GM12878 (cell line): ENCODE measurements at regions not wholly inside any gene's neighbourhood (a gene's known extent, or its start where the extent isn't known, plus 50 kb on each side); places are given as distances from the start of the nearest gene placed in this dataset.

Experiments
- CEBPZ ChIP-seq: fragments of 150-350 bp; IDR thresholded peaks from 2 replicates; pipeline ENCODE4 v1.6.1; 2016; ENCODE audit warnings: low read depth, low read length
- CTCF ChIP-seq, 3 experiments: IDR thresholded peaks in 2 of 3; conservative IDR thresholded peaks in 1 of 3; 2 replicates each; pipeline ENCODE4 v1.5.1; 2011; ENCODE audit warnings: low read depth in 3 of 3, low read length in 3 of 3, mild to moderate bottlenecking in 3 of 3, control low read depth in 2 of 3, moderate library complexity in 2 of 3, inconsistent platforms in 1 of 3, mixed read lengths in 1 of 3; ENCODE audit not compliant: control insufficient read depth in 2 of 3, insufficient read depth in 1 of 3; ENCODE audit errors: extremely low read depth in 1 of 3
- E2F4 ChIP-seq: IDR thresholded peaks from 2 replicates; pipeline ENCODE4 v1.6.1; 2012; ENCODE audit warnings: low read depth, low read length, improper control_type of control experiment
- EZH2 ChIP-seq: IDR thresholded peaks from 2 replicates; pipeline ENCODE4 v1.6.1; 2012; ENCODE audit warnings: low read depth, mild to moderate bottlenecking, control low read depth, inconsistent platforms, low read length, borderline replicate concordance; ENCODE audit not compliant: control insufficient read depth
- FOS ChIP-seq: IDR thresholded peaks from 3 replicates; pipeline ENCODE4 v1.6.1; 2011; ENCODE audit warnings: borderline replicate concordance; ENCODE audit not compliant: insufficient read length; ENCODE audit errors: extremely low read depth
- MEF2A ChIP-seq: IDR thresholded peaks from 2 replicates; pipeline ENCODE4 v1.6.1; 2011; ENCODE audit warnings: low read depth, mild to moderate bottlenecking, low read length, moderate library complexity; ENCODE audit not compliant: insufficient read depth
- POLR2A ChIP-seq: IDR thresholded peaks from 2 replicates; pipeline ENCODE4 v1.6.1; 2011; ENCODE audit warnings: low read depth, mild to moderate bottlenecking, low read length
- POLR2AphosphoS5 ChIP-seq: IDR thresholded peaks from 2 replicates; pipeline ENCODE4 v1.6.1; 2011; ENCODE audit warnings: mild to moderate bottlenecking, low read length, inconsistent platforms
- RAD21 ChIP-seq: IDR thresholded peaks from 2 replicates; pipeline ENCODE4 v1.6.1; 2011; ENCODE audit warnings: mild to moderate bottlenecking, low read depth, low read length, moderate library complexity; ENCODE audit not compliant: insufficient read depth
- RAD51 ChIP-seq: fragments of 450-650 bp; IDR thresholded peaks from 2 replicates; pipeline ENCODE4 v1.6.1; 2016; ENCODE audit warnings: moderate library complexity, mild to moderate bottlenecking, inconsistent platforms
- REST ChIP-seq: IDR thresholded peaks from 2 replicates; pipeline ENCODE4 v1.6.1; 2012; ENCODE audit warnings: mild to moderate bottlenecking, low read depth, low read length
- SIN3A ChIP-seq: IDR thresholded peaks from 2 replicates; pipeline ENCODE4 v1.6.1; 2012; ENCODE audit warnings: low read depth, low read length, improper control_type of control experiment
- SRF ChIP-seq, 2 experiments: IDR thresholded peaks; 2 replicates each; pipeline ENCODE4 v1.6.1; 2011; ENCODE audit warnings: low read depth in 2 of 2, low read length in 2 of 2, mild to moderate bottlenecking in 1 of 2, moderate library complexity in 1 of 2
- TARDBP ChIP-seq: IDR thresholded peaks from 2 replicates; pipeline ENCODE4 v1.6.1; 2016; ENCODE audit warnings: borderline replicate concordance

GRCh38 chr5:35335752-35336151 is 105.5 kb upstream of the PRLR start:
- TF ChIP-seq MEF2A (no peak), POLR2A (no peak), SRF (IDR thresholded peaks at IDR 0.05; ENCODE audit: low read depth in 2 of 2, low read length in 2 of 2) (no peak), POLR2AphosphoS5 (no peak), FOS (no peak), CTCF (IDR thresholded peaks at IDR 0.05 in 2 of 3, conservative IDR thresholded peaks at IDR 0.05 in 1 of 3; ENCODE audit: control insufficient read depth in 2 of 3, extremely low read depth in 1 of 3, insufficient read depth in 1 of 3, low read depth in 3 of 3, low read length in 3 of 3) (no peak), SIN3A (no peak), RAD21 (no peak), RAD51 (no peak), E2F4 (no peak), EZH2 (no peak), CEBPZ (no peak), TARDBP (no peak), REST (no peak)
